HG03460 (cell line): ENCODE measurements at regions not wholly inside any gene's neighbourhood (a gene's known extent, or its start where the extent isn't known, plus 50 kb on each side); places are given as distances from the start of the nearest gene placed in this dataset.
"Not testable (repeated sequence)": the region's sequence is repeated elsewhere in the genome, so short reads cannot be mapped to it uniquely, and the experiment has no call there.

ENCODE experiments used
- ATAC-seq: cut with Tn5 transposase; IDR thresholded peaks from one replicate; pipeline ENCODE4 v1.9.1; 2021; ENCODE audit not compliant: unreplicated experiment

DNA sequence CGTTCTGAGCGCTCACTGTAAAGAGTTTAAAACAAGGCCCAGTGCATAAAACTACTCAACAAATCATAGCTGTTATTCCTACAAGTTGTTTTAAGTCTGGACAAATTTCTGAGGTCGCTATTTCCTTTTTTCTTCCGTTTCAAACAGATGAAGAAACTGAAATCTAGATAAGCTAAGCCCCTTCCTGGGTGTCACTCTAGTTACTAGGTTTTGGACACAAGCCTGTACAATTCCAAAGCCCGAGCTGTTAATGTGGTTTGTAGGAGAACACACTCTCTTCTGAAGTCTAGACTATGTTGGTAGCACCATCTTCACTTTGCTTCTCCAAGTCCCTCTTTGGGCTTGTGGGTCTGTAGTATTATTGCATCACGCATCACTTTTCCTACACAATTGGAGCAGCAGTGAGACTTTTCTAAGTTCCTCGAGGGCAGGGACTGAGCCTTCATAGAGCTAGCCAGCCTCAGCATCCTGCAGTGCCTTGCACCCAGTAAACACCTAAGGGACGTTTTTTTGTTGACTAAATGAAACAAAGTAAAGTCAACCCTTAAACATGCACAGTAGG, 142.6 kb upstream of the PROK2 start:
- no peak for ATAC-seq

DNA sequence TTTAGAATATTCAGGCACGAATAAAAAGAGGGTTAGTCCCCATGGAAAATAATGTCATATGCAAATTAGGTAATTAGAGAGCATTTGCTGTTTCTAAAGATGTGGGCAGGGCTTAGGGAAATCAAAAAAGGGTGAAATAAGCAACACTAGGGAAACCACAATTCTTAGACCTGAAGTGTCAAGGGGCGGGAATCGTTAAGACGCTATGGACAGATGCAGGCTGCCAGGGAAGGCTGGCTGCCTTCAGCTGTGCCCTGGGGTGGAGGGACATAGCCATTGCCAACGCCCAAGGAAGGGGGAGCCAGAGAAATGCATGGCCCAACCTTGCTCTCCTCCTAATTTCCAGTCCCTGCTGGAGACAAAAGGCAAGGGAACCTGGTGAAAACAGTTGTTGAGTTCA, 141.7 kb upstream of the PROK2 start:
- ATAC-seq = no peak

DNA sequence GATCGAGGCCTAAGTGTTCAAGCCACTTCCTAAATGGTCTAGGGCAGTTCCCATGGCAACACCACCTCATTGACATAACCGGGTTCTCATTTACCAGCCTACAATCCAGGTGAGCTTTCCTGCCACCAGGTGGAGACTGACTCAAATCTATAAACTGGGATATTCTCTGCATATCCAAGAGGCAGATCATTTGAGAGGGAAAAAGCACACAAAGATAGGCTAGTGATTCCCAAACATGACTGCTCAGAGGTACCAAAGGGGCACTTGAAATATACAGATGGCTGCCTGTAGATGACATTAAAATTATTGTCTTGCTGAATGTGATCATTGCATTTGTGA, 141.3 kb upstream of the PROK2 start:
- no peak for ATAC-seq

DNA sequence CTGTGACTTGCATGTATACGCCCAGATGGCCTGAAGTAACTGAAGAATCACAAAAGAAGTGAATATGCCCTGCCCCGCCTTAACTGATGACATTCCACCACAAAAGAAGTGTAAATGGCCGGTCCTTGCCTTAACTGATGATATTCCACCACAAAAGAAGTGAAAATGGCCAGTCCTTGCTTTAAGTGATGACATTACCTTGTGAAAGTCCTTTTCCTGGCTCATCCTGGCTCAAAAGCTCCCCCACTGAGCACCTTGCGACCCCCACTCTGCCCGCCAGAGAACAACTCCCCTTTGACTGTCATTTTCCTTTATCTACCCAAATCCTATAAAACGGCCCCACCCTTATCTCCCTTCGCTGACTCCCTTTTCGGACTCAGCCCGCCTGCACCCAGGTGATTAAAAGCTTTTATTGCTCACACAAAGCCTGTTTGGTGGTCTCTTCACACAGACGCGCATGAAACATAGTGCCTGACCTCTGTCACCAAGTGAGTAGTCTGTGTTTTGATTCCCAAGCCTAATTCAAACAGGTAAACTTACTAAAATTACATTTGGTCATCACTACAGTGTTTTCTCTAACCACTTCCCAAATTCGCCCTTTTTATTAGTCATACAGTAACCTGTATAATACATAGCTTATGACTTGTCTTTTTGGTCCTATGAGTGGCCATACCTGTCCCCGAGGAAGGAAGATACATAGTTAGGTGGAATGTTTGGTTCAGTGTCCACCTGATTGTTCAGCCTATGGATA, 140.7 kb upstream of the PROK2 start:
- not testable (repeated sequence) for ATAC-seq

DNA sequence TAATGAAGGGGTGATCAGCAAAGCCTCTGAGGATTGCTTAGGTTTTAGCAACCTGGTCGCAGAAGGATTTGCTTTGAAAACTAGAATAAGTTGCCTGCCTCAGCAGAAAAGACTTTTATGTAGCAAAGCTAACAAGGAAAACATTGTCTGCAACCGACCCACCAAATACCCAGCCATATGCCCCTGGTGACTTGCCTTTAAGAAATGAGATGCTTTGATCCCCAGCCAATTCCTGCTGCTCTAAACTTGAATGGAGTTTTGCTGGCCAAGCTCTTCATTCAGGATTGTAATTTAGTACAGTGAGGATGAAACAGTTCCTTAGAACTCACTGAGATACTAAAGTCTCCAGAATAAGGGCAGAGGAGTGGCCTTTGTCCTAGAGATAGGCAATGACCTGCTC, 139.8 kb upstream of the PROK2 start:
- no peak for ATAC-seq

DNA sequence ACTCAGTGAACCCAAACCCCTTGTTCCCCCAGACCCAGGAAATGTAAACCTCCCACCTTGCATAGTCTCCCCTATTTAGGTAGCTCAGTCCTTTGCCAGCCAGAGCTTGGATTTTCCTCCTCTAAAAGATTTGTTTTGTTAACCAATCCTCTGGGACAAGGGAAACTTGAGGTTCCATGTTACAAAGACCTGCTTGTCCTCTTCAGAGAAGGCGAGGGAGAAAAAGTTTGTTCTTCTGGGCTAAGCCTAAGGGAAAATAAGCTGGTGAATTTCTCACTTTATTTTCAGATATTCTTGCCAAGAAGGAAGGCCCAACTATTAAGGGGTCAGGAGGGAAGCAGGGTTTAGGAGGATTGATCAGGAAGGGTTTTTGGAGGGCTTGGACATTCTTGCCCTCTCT, 136.1 kb upstream of the PROK2 start:
- ATAC-seq = no peak

DNA sequence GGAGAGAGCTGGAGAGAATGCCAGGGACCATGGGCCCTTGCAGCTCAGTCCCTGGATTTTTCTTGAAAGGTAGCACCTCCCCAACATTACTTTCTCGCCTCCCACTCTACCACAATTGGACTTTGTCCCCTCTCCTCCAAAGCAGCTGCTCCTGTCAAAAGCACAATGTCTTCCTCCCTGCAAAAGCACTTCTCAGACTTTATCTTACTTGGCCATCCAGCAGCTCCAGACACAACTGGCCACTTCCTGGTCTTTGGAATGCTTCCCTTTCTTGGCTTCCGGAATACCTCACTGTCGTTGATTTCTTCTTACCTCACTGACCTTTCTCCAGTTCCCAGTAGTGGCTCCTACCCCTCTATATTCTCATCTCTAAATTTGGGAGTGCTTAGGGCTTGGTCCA, 134.6 kb upstream of the PROK2 start:
- ATAC-seq = no peak

DNA sequence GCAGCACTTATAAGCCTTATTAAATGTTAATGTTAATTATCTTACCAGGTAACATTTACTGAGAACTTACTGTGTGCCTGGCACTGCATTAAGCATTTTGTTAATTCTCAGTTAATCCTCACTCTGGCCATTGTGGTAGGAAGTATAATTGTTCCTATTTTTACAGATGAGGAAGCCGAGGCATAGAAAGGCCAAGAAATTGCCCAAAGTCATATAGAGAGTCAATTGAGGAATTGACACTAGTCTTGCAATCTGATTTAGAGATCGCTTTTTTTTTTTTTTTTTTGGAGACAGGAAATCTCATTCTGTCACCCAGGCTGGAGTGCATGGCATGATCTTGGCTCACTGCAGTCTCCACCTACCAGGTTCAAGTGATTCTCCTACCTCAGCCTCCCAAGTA, 132.6 kb upstream of the PROK2 start:
- no peak for ATAC-seq

DNA sequence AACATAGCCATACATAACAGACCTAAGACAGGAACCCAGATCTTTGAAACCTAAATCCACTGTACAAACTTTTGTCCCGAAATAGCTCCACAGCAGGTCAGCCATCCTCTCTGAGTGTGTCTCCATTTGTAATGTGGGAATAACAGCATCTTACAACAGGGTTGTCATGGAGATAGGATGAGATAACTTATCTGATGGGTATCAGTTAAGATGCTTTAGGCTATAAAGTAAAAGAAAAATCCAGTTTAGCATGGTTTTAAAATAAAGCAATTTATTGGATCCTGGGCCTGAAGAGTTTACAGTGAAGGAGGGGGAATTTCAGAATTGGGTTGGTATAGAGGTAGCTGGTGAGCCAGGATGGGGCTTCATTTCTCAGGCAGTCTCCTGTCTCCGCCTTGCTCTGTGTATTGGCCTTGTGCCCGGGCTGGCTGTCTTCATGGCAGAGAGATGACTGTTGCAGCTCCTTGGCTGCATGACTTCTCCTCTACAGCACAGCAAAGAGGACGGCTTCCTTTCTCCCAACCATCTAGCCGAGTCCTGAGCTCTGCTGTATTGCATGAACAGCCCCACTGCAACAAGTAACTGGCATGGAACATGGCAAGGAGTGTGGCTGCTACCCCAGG, 131.9 kb upstream of the PROK2 start:
- no peak for ATAC-seq

DNA sequence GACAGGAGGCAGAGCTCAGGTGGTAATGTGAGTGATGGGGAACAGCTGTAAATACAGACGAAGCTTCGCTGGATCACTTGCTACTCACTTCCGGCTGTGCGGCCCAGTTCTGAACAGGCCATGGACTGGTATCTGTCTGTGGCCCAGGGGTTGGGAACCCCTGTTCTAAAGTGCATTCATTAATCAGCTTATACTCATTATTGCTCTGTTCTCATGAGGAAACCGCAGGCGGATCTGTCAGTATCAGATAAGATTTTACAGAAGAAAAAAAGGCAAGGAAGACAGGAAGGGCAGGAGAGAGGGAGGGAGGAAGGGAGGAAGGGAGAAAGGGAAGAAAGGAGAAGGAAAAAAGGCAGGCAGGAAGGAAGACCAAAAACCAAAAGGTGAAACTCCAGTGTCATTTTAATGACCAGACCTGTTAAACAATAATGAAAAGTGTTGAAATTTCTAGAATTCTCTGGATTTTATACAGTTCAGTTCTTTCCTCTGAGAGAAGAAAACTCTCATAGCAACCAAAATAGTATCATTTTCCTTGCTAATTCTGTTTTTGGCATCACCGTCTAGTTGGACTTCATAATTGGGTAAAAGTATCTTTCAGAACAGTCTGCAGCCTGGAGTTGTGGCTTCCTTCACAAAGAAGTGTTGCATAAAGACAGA, 128.0 kb upstream of the PROK2 start:
- no peak for ATAC-seq

DNA sequence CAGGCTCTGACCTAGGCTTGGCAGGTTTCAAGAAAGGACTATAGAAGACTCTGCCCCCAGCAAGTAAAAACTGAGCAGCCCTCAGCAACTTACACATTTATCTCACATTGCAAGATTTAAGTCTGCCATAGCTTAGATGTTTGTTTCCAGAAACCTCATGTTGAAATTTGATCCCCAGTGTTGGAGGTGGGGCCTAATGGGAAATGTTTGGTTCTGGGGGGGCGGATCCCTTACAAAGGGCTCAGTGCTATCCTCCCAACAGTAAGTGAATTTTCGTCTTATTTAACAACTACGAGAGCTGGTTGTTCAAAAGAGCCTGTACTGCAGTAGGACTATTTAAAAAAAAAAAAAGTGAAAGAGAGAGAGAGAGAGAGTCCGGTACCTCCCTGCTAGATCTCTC, 125.2 kb upstream of the PROK2 start:
- ATAC-seq = no peak

DNA sequence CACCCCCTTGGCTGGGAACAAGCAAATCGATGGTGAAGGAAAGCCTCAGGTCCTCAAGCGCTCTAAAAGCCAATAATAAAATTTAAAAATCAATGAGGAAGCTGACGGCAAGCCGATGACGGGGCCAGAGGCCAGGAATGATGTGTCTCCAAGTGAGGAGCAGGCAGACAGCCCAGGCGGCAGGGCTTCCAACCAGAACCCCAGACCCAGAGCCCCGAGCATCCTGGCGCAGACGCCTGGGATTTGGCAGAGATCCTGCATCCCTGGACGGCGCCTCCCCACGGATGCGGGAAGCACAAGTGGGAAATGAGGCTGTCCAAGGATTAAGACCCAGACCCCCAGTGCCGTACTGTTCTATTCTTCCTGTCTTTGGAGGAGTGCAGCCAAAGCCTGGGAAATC, 123.0 kb upstream of the PROK2 start:
- no peak for ATAC-seq

DNA sequence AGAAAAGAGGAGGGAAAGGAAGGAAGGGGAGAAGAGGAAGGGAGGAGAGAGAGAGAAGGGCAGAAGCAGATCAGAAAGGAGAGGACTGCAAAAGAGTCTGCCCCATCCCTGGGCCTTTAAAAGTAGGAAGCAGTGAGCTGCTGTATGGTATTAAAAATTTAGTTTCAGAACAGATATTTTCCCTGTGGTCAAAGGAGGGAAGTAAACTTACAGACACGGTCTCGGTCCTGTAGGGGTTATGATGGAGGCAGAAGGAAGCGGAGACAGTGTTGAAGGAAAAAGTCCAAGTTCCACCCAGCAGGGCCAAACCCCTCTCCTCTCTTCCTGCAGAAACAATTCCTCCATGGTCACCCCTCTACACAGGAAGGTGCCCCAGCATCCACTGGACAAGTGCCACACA, 122.0 kb upstream of the PROK2 start:
- ATAC-seq = no peak

DNA sequence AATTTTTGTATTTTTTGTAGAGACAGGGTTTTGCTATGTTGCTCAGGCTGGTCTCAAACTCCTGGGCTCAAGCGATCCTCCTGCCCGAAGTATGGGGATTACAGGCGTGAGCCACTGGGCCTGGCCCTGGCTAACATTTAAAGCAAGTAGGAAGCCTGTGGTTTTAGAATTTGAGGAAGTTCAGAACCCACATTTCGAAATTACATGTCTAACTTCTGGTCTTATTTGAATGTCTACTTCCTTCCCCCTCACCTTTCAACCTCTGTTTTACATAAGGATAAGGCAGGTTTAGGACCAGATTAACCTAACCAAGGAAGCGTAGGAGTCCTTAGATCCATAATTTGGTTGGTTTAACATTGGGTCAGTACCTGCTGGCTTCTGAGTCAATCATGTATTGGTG, 120.5 kb upstream of the PROK2 start:
- ATAC-seq = peak; percentile 89

DNA sequence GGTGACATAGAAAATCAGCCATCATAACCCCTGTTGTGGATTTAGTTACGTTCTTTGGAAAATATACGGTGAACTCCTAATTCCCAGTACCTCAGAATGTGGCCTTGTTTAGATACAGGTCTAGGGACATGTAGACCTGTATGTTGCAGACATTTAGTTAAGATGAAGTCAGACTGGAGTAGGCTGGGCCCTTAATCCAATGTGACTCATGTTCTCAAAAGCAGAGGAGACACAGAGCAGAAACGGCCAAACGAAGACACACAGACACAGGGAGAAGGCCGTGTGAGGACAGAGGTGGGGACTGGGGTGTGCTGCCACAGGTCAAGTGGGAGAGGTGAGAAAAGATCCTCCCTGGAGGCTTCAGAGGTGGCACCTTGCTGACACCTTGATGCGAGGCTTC, 119.0 kb upstream of the PROK2 start:
- ATAC-seq = no peak

DNA sequence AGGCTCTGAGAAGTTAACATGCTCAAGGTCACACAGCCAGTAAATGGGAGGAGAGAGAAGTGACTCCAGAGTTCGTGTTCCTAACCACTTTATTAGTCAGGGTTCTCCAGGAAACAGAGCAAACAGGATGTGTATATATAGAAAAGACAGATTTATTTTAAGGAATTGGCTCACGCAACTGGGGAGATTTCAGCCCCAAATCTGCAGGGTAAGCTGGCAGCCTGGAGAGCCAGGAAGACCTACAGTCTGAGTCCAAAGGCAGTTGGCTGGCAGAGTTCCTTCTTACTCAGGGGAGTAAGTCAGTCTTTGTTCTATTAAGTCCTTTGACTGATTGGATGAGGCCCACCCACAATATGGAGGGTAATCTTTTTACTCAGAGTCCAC, 118.2 kb upstream of the PROK2 start:
- ATAC-seq = no peak

DNA sequence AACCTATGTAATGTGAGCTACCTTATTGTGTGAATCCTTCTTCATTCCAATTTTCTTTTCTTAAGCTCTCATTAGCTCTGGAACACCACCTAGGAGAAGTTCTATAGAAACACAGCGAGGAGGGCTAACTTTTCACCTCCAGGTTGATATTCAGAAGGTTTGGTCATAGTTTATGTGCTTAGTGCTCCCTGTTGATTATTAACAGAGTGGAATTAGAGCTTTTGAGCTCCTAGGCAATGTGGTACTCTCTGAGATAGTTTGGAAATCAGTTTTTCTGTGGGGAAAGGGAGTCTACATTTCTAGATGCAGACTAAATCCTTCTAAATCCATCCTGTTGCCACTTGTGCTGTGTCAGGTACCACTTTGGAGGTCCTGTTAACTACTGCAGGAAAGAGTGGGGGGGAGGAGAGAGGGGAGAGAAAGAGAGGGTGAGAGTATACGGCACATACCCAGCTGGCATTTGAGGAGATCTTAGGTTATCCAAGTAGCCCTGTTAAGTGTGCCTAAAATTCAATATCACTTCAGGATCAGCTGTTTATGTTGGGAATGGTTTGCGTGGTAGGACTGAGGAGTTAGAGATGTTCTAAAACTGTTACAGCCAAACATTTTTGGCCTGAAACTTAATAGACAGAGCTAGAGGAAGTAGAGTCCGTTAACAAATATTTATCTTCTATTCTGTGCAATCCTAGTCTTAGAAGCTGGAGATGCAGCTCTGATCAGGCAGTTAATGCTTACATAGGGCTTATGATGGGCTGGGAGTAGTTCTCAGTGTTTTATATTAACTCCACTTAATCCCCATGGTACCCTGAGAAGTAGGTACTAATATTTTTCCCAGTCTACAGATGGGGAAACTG, 117.5 kb upstream of the PROK2 start:
- no peak for ATAC-seq

DNA sequence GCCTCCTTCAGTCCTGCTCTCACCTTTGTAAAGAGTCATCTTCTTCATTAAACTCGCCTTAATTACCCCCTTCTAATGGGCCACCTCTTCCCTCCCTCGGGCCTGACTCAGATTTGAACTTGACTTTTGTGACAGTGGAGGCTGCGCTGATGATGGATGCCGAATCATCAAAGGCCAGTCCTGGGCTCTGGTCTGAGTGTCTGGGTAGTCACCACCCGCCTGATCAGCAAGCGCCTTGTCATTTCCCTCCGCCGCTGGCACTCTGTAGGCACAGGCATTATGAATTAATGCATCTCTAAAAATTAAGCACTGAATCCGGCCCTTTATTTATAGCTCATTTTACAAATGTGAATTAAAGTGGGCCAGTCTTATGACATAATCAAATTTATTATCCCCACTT, 116.7 kb upstream of the PROK2 start:
- ATAC-seq = no peak

DNA sequence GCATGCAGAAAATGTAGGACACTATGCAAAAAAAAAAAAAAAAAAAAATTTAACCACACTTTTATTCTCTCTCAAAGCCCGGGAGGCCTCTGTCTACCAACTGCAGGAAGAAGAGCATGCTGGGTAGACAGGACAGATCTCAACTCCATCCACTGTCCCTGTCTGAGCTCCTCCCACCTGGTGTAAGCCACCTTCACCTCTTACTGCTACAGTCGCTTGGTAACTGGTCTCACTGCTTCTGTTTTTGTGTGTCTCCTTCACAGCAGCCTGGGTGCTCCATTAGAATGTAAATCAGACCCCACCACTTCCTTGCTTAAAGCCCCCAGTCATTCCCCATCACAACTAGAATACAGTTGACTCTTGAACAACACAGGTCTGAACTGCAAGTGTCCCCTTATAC, 115.1 kb upstream of the PROK2 start:
- ATAC-seq = no peak

DNA sequence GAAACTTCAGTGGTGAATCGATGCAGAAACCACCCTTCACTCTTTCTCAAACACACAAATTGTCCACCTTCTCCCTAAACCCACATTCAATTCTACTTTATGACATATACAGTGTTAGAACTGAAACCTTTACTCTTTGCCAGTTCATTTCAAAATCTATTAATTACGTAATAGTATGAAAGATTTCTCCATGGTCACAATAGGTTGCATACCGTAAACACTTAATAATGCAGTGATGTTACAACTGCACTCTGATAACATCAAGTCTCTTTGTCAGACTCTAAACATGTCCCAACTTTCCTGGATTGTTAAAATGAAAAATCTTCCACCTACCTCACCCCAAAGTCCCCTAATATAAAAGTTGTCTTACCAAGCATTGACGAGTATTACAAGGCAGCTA, 111.8 kb upstream of the PROK2 start:
- no peak for ATAC-seq

DNA sequence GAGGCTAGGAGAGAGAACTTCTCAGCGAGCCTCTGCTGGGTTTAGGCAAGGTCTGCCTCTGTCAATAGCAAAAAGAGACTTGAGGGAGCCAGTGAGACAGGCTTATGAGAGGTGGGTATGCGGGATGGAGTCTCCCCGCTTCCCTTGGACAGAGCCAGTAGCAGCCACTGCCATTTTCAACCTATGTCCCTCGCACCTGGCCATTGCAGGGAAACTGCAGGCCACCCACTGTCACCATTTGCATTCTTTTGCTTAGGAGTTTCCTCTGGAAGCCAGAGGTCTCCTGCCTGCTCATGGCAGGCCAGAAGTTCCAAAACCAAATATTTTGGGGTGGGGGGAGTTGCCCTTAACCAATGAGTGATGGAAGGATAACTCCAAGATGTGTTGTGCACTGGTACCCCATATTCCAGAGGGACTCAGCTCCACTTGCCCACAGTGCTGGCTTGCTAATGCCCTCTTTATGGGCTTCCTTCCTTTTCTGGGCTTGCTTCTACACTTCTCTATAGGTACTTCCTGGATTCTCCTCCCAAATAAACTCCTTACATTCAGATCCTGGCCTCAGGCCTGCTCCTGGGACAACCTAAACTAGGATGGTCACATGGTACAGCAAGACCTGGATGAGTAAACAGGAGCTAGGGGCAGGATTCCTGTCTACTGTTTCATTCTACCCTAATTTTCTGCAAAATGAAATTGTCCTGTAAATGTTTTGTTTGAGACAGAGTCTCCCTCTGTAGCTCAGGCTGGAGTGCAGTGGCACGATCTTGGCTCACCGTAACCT, 108.9 kb upstream of the PROK2 start:
- no peak for ATAC-seq
